ENCODE measurements at regions not wholly inside any gene's neighbourhood (a gene's known extent, or its start where the extent isn't known, plus 50 kb on each side); places are given as distances from the start of the nearest gene placed in this dataset.
A peak's percentile ranks its signal among the peaks of the same experiment; 100 is the strongest.
"Not testable (repeated sequence)": the region's sequence is repeated elsewhere in the genome, so short reads cannot be mapped to it uniquely, and the experiment has no call there.

DNA sequence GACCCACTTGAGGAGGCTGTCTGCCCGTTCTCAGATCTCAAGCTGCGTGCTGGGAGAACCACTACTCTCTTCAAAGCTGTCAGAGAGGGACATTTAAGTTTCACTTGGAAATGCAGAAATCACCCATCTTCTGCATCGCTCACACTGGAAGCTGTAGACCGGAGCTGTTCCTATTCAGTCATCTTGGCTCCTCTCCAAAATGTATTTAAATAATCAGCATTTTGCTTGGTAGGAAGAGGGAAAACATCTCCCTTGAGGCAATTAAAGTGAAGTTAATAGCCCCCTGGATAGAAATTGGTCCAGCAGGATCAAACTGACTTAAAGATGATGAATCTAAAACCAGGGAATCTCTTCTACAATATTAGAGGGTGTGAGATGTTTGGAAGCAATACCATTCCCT, 151.7 kb downstream of the CSNK2A3 start:
- H3K4me3 Mint-ChIP-seq; H3K9me3 Mint-ChIP-seq; H3K36me3 Mint-ChIP-seq (ENCODE audit: low read depth); H3K4me1 Mint-ChIP-seq; ATAC-seq (replicated peaks); H3K27ac Mint-ChIP-seq: not testable (repeated sequence)
- peaks cover 21% of the 10 kb centered on the region for H3K27me3 Mint-ChIP-seq

DNA sequence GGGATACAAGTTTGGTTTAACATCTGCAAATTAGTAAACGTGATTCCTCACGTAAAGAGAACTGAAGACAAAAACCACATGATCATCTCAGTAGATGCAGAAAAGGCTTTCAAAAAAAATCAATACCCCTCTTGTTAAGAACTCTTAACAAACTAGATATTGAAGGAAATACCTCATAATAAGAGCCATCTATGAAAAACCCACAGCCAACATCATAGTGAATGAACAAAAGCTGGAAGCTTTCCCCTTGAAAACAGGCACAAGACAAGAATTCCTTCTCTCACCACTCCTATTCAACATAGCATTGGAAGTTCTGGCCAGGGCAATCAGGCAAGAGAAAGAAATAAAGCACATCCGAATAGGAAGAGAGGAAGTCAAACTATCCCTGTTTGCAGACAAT, 160.5 kb downstream of the CSNK2A3 start:
- H3K27ac Mint-ChIP-seq, result no peak overlapping the region
- ATAC-seq (replicated peaks), result no peak
- H3K36me3 Mint-ChIP-seq (ENCODE audit: low read depth), result no peaks in the 10 kb centered on the region

DNA sequence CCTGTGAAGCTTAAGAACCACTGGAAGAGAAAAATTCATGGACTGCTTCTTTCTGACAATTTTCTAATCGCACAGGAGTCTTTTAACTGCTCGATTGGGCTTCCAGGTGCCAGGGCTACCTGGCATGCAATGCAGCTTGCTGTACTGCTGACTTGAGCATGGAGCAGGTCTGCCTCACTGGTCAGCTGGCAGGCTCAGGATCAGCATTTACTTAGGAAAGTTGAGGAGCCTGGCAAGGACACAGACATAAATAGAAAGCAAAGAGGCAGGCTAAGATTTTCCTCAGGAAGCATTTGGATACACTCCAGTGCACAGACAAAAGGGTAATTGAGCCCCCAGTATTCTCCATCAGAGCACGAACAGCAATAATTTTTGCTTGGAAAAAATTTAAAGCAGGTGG, 163.5 kb downstream of the CSNK2A3 start:
- Mint-ChIP-seq H3K9me3 (peaks cover 18% of the 10 kb centered on the region), H3K36me3 (ENCODE audit: low read depth) (no peaks in the 10 kb centered on the region), H3K27me3 (peaks cover 6% of the 10 kb centered on the region), H3K27ac (no peak overlapping the region), H3K4me1 (no peaks in the 10 kb centered on the region), H3K4me3 (no peak overlapping the region)
- no peak for ATAC-seq (replicated peaks)

More for the DNA sequence above, 160.5 kb downstream of the CSNK2A3 start:
- Mint-ChIP-seq H3K4me1 (no peaks in the 10 kb centered on the region), H3K27me3 (peaks cover 6% of the 10 kb centered on the region), H3K4me3 (no peak overlapping the region), H3K9me3 (peaks cover 18% of the 10 kb centered on the region)

DNA sequence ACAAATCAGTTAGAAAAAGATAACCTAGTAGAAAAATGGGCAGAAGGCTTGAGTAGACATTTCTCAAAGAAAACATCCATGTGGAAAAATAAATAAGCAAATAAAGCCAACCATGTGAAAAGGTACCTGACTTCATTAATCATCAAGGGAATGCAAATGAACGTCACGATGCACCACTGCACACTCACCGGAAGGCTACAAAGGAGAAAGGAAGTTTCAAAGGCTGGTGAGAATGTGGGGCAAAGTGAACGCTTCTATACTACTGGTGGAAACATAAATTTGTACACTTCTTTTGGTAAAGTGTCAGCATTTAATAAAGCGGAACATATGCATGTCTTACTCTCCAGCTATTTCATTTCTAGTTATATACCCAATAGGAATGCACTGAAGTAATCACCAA, 166.8 kb downstream of the CSNK2A3 start:
- Mint-ChIP-seq H3K27me3 (peaks cover 10% of the 10 kb centered on the region), H3K27ac (no peak overlapping the region), H3K4me3 (no peak overlapping the region), H3K9me3 (peaks cover 10% of the 10 kb centered on the region), H3K4me1 (no peaks in the 10 kb centered on the region), H3K36me3 (ENCODE audit: low read depth) (no peaks in the 10 kb centered on the region)
- ATAC-seq (replicated peaks), result no peak

DNA sequence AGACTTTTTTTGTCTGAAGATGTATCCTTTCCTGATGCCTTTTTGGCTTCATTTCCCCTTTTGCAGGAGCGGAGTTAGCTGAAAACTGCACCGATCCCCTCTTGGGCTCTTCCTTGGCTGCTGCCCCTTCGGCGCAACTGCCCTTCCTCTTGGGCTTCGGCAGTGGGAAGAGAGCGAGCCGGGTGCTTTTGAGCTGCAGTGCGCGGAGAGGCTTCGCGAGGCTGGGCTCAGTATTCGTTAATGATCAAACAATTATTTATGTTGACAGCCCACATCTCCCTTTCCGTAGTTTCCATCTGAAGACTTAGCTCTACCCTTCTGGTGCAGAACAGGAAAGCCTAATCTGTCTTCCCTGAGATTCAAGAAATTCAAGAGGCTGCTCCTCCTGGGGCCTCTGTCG, 170.8 kb downstream of the CSNK2A3 start:
- Mint-ChIP-seq H3K27me3 (peaks cover 10% of the 10 kb centered on the region), H3K4me3 (no peak overlapping the region), H3K36me3 (ENCODE audit: low read depth) (no peaks in the 10 kb centered on the region), H3K27ac (no peak overlapping the region), H3K4me1 (no peaks in the 10 kb centered on the region), H3K9me3 (no peaks in the 10 kb centered on the region)
- ATAC-seq (replicated peaks), result no peak

DNA sequence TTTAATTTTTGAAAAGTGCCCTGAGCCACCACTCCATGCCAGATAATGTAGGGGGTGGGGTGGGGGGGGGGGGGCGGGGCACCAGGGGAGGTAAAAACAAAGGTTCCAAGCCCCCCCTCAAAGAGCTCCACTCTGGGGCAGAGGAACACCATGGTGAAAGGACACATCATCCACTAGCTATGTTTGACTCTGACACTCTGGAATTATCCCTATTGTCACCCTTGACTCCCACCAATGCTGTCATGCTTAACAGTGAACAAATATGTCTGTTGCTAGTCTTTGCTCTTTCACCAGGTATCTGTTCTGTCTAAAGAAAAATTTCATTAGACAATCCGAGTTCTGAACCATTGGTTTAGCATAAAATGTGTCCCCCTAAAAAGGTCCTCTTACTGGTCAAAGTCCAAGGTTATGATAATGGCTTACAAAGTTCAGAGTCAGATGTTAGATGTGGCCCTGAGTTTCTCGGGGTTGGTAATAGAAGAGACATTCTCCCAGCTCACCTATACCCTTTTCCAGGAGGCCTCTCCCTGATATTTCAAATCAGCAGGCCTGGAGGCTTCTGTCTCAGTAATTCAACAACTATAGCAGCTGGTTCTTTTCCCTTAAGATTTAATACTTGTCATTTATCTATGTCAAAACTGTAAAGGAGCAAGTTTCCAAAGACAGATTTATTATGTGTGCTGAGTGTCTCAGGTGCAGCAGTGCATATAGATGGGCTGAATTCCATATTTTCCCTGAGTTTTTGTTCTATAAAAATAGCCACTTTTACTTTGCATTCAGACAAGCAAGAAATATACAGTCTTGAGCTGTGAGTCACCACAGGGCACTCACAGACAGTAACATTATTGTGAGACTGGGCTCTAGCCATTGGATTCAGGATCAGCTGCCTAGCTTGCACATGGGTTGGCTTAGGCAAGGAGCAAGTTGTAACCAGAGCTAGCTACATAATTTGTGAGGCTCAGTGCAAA, 174.1 kb downstream of the CSNK2A3 start:
- Mint-ChIP-seq H3K27me3 (peaks cover 10% of the 10 kb centered on the region), H3K4me1 (no peaks in the 10 kb centered on the region), H3K27ac (no peak overlapping the region), H3K4me3 (no peak overlapping the region), H3K9me3 (no peaks in the 10 kb centered on the region), H3K36me3 (ENCODE audit: low read depth) (no peaks in the 10 kb centered on the region)
- ATAC-seq (replicated peaks), result no peak

DNA sequence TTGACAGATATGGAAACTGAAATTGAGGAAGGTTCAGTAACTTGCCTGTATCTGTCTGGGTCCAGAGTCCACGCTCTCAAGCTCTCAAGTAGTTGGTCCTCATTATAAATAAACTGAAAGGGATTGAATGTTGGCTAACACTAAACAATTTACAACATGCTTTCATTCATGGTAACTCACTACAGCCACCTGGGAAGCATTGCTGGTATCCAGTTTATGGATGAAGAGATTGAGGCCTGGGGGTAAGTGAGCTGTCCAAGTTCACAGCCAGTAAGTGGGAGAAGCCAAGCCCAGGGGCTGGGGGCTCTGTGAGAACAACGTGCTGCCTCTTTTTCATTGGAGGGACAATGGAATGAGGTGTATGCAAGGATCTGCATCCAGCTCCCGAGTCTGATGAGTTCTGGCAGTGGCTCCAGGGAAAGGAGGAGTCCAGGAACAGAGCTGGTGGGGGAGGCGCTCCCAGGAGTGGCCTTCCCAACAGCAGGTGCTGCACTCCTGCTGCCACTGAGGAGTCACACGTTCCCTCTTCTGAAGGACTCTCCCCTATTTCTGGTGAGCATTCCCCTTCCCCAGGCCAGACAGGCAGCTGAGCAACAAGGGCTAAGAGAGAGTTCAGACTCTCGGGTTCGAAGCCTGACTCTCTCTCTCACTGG, 175.8 kb downstream of the CSNK2A3 start:
- Mint-ChIP-seq H3K9me3 (no peaks in the 10 kb centered on the region), H3K27me3 (peaks cover 6% of the 10 kb centered on the region), H3K27ac (no peak overlapping the region), H3K4me3 (no peak overlapping the region), H3K36me3 (ENCODE audit: low read depth) (no peaks in the 10 kb centered on the region), H3K4me1 (no peaks in the 10 kb centered on the region)
- no peak for ATAC-seq (replicated peaks)

DNA sequence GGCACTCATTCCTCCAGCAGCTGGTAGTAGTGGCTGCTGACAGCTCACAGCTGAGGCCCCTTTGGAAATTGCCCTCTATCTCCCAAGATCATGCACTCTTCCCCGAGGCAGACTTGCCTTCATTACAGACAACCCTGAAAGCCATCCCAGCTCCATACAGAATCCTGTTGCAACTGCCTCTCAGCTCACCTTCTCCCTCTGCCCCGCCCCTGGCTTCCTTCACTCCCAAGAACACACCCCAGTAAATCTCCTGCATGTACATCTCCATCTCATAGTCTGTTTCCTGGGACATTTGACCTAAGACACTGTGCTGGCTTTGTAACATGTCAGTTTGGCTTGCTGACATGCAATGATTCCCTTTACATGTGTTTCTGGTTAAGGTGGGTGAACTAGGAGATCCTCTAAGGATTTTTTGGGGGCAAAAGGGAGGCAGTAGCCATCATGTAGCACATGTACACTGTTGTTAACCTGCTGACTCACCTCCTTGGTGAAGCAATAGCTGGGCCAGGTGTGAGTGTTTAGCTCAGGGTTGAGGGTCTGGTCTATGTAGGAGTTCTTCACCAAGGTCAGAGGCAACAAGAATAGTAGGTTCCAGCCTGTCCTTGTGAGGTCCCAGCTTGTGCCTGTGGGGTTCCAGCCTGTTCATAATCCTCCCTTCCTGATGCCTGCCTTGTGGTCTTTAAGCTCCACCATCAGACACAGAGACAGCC, 179.6 kb downstream of the CSNK2A3 start:
- no peaks in the 10 kb centered on the region for H3K9me3 Mint-ChIP-seq
- no peak overlapping the region for H3K4me3 Mint-ChIP-seq
- no peaks in the 10 kb centered on the region for H3K36me3 Mint-ChIP-seq (ENCODE audit: low read depth)
- H3K27me3 Mint-ChIP-seq, result no peaks in the 10 kb centered on the region
- H3K27ac Mint-ChIP-seq, result no peak overlapping the region
- no peak for ATAC-seq (replicated peaks)
- H3K4me1 Mint-ChIP-seq, result no peaks in the 10 kb centered on the region

DNA sequence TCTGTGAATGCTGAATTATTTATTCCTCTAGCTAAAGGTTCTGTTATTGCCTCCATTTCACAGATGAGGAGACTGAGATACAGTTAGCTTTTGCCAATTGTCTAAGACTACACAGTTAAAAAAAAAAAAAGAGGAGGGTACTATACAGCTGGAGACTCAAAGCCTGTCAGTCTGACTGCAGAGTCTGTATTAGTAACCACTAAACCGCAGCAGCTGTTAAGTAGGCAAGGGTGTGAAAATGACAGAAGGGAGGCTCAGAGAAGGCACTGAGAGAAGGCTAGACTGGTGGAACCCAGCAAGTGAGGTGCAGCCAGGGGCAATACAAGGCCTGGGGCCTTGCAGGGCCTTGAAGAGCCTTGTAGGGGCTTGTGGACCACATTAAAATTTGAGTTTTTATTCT, 181.2 kb downstream of the CSNK2A3 start:
- Mint-ChIP-seq H3K9me3 (no peaks in the 10 kb centered on the region), H3K36me3 (ENCODE audit: low read depth) (no peaks in the 10 kb centered on the region), H3K27ac (peak overlapping the region; percentile 51), H3K4me3 (no peak overlapping the region), H3K4me1 (no peaks in the 10 kb centered on the region), H3K27me3 (no peaks in the 10 kb centered on the region)
- peak; percentile 86 for ATAC-seq (replicated peaks)

DNA sequence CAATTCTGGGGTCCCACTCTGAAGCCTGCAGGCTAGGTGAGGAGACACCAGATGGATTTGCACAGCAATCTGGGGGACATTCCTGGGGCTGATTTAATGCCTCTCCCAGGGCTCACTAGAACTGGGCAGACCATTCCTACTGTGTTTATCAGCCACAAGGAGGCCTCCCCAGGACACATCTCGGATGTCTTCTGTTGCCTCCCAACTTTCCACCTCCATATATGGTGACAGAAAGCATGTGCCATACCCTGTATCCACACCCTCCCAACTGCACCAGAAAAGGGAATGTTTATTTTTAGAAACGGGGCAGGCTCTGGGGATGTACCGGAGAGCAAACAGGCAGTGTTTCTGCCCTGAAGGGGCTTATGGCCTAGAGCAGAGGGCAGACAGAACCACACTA, 181.8 kb downstream of the CSNK2A3 start:
- H3K4me1 Mint-ChIP-seq, result no peaks in the 10 kb centered on the region
- ATAC-seq (replicated peaks), result no peak
- no peak overlapping the region for H3K27ac Mint-ChIP-seq
- H3K36me3 Mint-ChIP-seq (ENCODE audit: low read depth), result no peaks in the 10 kb centered on the region
- H3K27me3 Mint-ChIP-seq, result no peaks in the 10 kb centered on the region
- no peaks in the 10 kb centered on the region for H3K9me3 Mint-ChIP-seq
- no peak overlapping the region for H3K4me3 Mint-ChIP-seq

DNA sequence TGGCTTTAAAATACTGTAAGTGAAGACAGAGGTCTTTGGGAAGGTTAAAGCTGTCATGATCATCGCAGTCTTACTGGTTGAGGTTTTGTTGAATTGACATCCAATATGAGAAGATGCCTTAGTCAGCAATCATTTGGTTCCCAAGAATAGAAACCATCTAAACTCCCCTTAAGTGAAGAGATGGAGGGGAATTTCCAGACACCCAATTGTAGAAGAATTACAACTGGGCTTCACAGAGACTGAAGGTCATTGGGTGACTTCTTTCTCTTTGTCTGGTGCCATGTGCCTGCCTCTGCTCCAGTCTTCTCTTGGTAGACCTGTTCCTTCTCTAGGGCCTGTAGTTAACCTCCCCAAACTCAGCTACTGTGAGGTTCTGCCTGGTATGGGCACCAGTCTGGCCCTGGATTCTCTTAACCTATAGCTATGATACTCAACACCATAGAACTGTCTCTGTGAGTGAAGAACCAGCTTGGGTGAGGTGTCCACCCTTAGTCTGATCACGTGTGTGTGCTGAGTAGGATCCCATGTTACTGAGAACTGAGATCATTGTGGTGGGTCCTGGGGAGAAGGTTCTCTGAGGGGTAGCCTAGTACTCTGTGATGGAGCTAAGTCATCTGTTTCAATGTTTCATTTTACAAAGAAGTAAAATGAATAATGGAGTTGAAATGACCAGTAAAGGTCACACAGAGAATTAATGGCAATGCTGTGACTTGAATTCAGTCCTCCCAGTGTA, 182.5 kb downstream of the CSNK2A3 start:
- Mint-ChIP-seq H3K4me3 (no peak overlapping the region), H3K36me3 (ENCODE audit: low read depth) (no peaks in the 10 kb centered on the region), H3K4me1 (no peaks in the 10 kb centered on the region), H3K27me3 (no peaks in the 10 kb centered on the region), H3K9me3 (no peaks in the 10 kb centered on the region), H3K27ac (no peak overlapping the region)
- ATAC-seq (replicated peaks), result peak; percentile 41

DNA sequence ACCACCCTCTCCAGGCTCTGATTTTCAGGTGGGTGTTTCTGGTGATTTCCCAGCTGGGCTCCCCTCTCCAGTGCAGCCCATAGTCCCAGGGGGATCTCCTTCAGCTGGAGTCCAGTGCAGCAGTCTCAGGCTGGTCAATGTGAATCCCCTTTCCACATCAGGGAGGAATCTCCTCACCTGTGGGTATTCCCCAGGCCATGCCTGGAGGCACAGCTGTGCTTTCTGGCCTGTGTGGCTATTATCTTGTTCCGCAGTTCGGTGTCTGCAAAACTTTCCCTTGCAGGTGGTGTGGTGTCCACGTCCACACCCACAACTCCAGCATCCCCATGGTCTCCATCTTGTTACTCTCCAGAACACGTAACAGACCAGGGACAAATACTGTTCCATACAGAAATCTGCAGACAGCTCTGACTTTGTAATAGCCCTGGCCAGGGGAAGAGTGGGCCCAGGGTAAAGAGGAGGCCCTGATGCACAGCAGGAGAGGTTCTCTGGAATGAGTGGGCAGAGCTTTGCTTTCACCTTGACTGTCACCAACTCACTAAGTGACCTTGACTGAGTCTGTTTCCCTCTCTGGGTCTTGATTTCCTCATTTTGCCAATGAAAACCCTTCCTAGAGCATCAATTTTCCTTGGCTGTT, 183.2 kb downstream of the CSNK2A3 start:
- no peaks in the 10 kb centered on the region for H3K4me1 Mint-ChIP-seq
- no peaks in the 10 kb centered on the region for H3K9me3 Mint-ChIP-seq
- no peak overlapping the region for H3K4me3 Mint-ChIP-seq
- H3K27ac Mint-ChIP-seq, result no peak overlapping the region
- no peaks in the 10 kb centered on the region for H3K27me3 Mint-ChIP-seq
- no peaks in the 10 kb centered on the region for H3K36me3 Mint-ChIP-seq (ENCODE audit: low read depth)
- ATAC-seq (replicated peaks), result peak; percentile 24

DNA sequence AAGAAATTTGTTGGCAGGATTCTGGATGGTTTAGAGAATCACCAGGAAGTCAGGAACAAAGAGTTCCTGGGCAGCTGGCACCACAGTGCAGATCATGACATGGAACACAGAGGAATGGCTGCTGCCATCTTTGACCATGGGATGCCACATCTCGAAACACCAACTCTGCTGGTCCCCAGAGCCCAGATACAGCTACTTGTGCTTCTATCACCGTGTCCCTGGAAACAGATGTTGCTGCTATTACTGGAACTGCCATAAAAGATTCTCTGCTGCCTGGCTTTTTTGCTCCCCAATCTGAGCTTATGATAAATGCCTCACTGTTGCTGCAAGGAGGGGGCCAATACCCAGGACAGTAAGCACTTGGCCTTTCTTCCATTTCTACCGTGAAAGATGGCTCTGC, 185.2 kb downstream of the CSNK2A3 start:
- Mint-ChIP-seq H3K4me3 (no peak overlapping the region), H3K27me3 (no peaks in the 10 kb centered on the region), H3K27ac (no peak overlapping the region), H3K9me3 (no peaks in the 10 kb centered on the region), H3K4me1 (no peaks in the 10 kb centered on the region), H3K36me3 (ENCODE audit: low read depth) (no peaks in the 10 kb centered on the region)
- ATAC-seq (replicated peaks), result no peak

DNA sequence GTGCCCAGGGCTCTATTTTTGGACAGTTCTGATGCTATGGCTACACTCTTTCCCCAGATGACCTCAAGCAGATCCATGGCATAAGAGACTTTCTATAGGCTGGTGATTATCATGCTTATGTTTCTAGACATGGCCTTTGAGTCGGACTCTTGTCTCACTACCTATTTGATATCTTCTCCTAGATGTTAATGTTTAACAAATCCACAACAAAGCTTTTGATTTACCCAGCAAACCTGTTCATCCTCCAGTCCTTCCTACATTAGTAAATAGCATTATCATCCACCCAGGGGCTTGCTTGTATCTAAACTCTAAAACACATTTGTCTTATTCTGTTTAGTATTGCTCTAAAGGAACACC, 188.7 kb downstream of the CSNK2A3 start:
- Mint-ChIP-seq H3K27me3 (no peaks in the 10 kb centered on the region), H3K27ac (no peak overlapping the region), H3K9me3 (no peaks in the 10 kb centered on the region), H3K4me3 (no peak overlapping the region), H3K36me3 (ENCODE audit: low read depth) (no peaks in the 10 kb centered on the region), H3K4me1 (no peaks in the 10 kb centered on the region)
- no peak for ATAC-seq (replicated peaks)
